SU-DHL-6 (cell line): ENCODE measurements at regions not wholly inside any gene's neighbourhood (a gene's known extent, or its start where the extent isn't known, plus 50 kb on each side); places are given as distances from the start of the nearest gene placed in this dataset.

Source experiments
- EZH2phosphoT487 ChIP-seq: fragments of 200-600 bp; sonication (generic), shearing (Covaris generic); conservative IDR thresholded peaks from 2 replicates; pipeline ENCODE4 v1.6.1; 2018; ENCODE audit warnings: mild to moderate bottlenecking, antibody characterized with exemption, low read length, moderate library complexity, mixed read lengths
- TF ChIP-seq, protein P1 (sequence below): fragments of 200-600 bp; sonication (generic); IDR thresholded peaks from one replicate; pipeline ENCODE4 v1.5.1; 2017; ENCODE audit warnings: antibody characterized with exemption, mild to moderate bottlenecking, low read length, moderate library complexity; ENCODE audit not compliant: insufficient read depth, poor library complexity, severe bottlenecking

DNA sequence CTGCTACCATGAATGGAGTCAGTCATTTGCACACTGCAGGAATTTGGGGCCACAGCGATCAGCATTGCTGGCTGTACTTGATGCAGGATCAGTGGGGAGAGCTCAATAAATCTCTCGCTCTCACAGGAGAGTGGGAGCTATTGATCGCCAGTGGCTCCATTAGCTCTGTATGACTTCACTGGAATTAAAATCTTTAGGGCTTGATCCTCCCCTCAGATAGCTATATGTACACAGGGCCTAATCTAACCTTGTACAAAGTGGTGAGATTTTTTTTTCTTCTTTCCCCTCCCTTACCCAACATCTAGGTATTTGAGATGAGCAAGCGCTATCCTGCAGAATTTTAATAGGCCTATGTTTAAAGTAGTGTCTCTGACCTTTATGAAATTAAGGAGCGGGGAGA lies 84.9 kb downstream of the IZUMO3 start:
- TF ChIP-seq, protein P1, sequence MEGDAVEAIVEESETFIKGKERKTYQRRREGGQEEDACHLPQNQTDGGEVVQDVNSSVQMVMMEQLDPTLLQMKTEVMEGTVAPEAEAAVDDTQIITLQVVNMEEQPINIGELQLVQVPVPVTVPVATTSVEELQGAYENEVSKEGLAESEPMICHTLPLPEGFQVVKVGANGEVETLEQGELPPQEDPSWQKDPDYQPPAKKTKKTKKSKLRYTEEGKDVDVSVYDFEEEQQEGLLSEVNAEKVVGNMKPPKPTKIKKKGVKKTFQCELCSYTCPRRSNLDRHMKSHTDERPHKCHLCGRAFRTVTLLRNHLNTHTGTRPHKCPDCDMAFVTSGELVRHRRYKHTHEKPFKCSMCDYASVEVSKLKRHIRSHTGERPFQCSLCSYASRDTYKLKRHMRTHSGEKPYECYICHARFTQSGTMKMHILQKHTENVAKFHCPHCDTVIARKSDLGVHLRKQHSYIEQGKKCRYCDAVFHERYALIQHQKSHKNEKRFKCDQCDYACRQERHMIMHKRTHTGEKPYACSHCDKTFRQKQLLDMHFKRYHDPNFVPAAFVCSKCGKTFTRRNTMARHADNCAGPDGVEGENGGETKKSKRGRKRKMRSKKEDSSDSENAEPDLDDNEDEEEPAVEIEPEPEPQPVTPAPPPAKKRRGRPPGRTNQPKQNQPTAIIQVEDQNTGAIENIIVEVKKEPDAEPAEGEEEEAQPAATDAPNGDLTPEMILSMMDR, result no peak
- TF ChIP-seq EZH2phosphoT487, result no peak
